Spinal cord (tissue), 9 donors: ENCODE measurements at regions not wholly inside any gene's neighbourhood (a gene's known extent, or its start where the extent isn't known, plus 50 kb on each side); places are given as distances from the start of the nearest gene placed in this dataset.

Source experiments
- DNase-seq, 6 donors: peaks; one replicate each; pipeline versions ENCODE4 v3.0.0 to v3.0.0-alpha.2; 2013 to 2015; ENCODE audit warnings: low spot score in 6 of 6, low read depth in 4 of 6
- H3K27ac ChIP-seq: one replicate; pipeline ENCODE4 v1.5.1; 2013; ENCODE audit warnings: low read depth, low read length, control low read depth
- H3K27me3 ChIP-seq: one replicate; pipeline ENCODE4 v1.6.1; 2013; ENCODE audit warnings: low read length; ENCODE audit not compliant: control insufficient read depth, insufficient read depth
- H3K36me3 ChIP-seq: one replicate; pipeline ENCODE4 v1.6.1; 2013; ENCODE audit warnings: low read length; ENCODE audit not compliant: control insufficient read depth, insufficient read depth
- H3K4me1 ChIP-seq: one replicate; pipeline ENCODE4 v1.6.1; 2013; ENCODE audit warnings: low read length; ENCODE audit not compliant: control insufficient read depth, insufficient read depth
- H3K4me3 ChIP-seq: one replicate; pipeline ENCODE4 v1.5.1; 2013; ENCODE audit warnings: low read depth, low read length, control low read depth
- H3K9me3 ChIP-seq: one replicate; pipeline ENCODE4 v1.6.1; 2013; ENCODE audit warnings: low read length; ENCODE audit not compliant: control insufficient read depth, insufficient read depth
- WGBS: methylation state at CpG from one replicate; pipeline ENCODE4 v1.1.5; 2013; ENCODE audit warnings: missing lambda C conversion rate; ENCODE audit not compliant: insufficient coverage; 5-methylcytosine and 5-hydroxymethylcytosine counted together
- donor health status: healthy.

- Histone ChIP-seq H3K27ac (no peak overlapping the region), H3K27me3 (no peaks in the 10 kb centered on the region), H3K9me3 (no peaks in the 10 kb centered on the region), H3K4me3 (no peak overlapping the region), H3K4me1 (no peaks in the 10 kb centered on the region), H3K36me3 (no peaks in the 10 kb centered on the region)
- peak; percentile 4 to 84 (median 33) for DNase-seq
- 52% methylated on average over 5 of the region's 8 CpGs for WGBS
Measured at GRCh38 chrX:102067966-102068723, 57.3 kb upstream of the TCEAL2 start.

GRCh38 chrX:102063445-102064074 lies 61.9 kb upstream of the TCEAL2 start:
- no peak overlapping the region for H3K4me3 ChIP-seq
- no CpG with 5 or more reads among the region's 2 CpGs for WGBS
- no peaks in the 10 kb centered on the region for H3K27me3 ChIP-seq
- no peak for DNase-seq
- no peaks in the 10 kb centered on the region for H3K9me3 ChIP-seq
- no peaks in the 10 kb centered on the region for H3K4me1 ChIP-seq
- no peak overlapping the region for H3K27ac ChIP-seq
- no peaks in the 10 kb centered on the region for H3K36me3 ChIP-seq

GRCh38 chrX:102044496-102044895 lies 81.0 kb upstream of the TCEAL2 start:
- H3K4me1 ChIP-seq, result no peaks in the 10 kb centered on the region
- no peak overlapping the region for H3K4me3 ChIP-seq
- no peak for DNase-seq
- H3K27me3 ChIP-seq, result no peaks in the 10 kb centered on the region
- H3K9me3 ChIP-seq, result peaks cover 2% of the 10 kb centered on the region
- WGBS, result 100% methylated on average over 1 of the region's 2 CpGs
- no peaks in the 10 kb centered on the region for H3K36me3 ChIP-seq
- H3K27ac ChIP-seq, result no peak overlapping the region

- H3K9me3 ChIP-seq, result peaks cover 2% of the 10 kb centered on the region
- no peak overlapping the region for H3K27ac ChIP-seq
- H3K4me3 ChIP-seq, result no peak overlapping the region
- WGBS, result 66% methylated on average over 2 of the region's 3 CpGs
- H3K27me3 ChIP-seq, result no peaks in the 10 kb centered on the region
- H3K36me3 ChIP-seq, result no peaks in the 10 kb centered on the region
- H3K4me1 ChIP-seq, result no peaks in the 10 kb centered on the region
- no peak for DNase-seq
Measured at GRCh38 chrX:102043380-102043779, 82.1 kb upstream of the TCEAL2 start.

GRCh38 chrX:102042372-102043325 lies 82.8 kb upstream of the TCEAL2 start:
- no peak overlapping the region for H3K27ac ChIP-seq
- H3K4me3 ChIP-seq, result no peak overlapping the region
- DNase-seq, result no peak
- 82% methylated on average over 6 of the region's 7 CpGs for WGBS
- no peaks in the 10 kb centered on the region for H3K36me3 ChIP-seq
- H3K4me1 ChIP-seq, result no peaks in the 10 kb centered on the region
- no peaks in the 10 kb centered on the region for H3K27me3 ChIP-seq
- peaks cover 2% of the 10 kb centered on the region for H3K9me3 ChIP-seq

- DNase-seq, result no peak
- Histone ChIP-seq H3K27me3 (no peaks in the 10 kb centered on the region), H3K27ac (no peak overlapping the region), H3K4me3 (no peak overlapping the region), H3K36me3 (no peaks in the 10 kb centered on the region), H3K4me1 (no peaks in the 10 kb centered on the region), H3K9me3 (peaks cover 3% of the 10 kb centered on the region)
- WGBS, result 68% methylated on average over 2 of the region's 2 CpGs
Measured at GRCh38 chrX:102029026-102029425, 96.5 kb upstream of the TCEAL2 start.

- 63% methylated on average over 4 of the region's 4 CpGs for WGBS
- Histone ChIP-seq H3K27ac (no peak overlapping the region), H3K9me3 (peaks cover 4% of the 10 kb centered on the region), H3K27me3 (no peaks in the 10 kb centered on the region), H3K36me3 (no peaks in the 10 kb centered on the region), H3K4me3 (no peak overlapping the region), H3K4me1 (no peaks in the 10 kb centered on the region)
- no peak for DNase-seq
Measured at GRCh38 chrX:102018208-102018607, 86.4 kb upstream of the ZMAT1 start.

- Histone ChIP-seq H3K36me3 (no peaks in the 10 kb centered on the region), H3K27ac (no peak overlapping the region), H3K9me3 (no peaks in the 10 kb centered on the region), H3K27me3 (no peaks in the 10 kb centered on the region), H3K4me1 (no peaks in the 10 kb centered on the region), H3K4me3 (no peak overlapping the region)
- DNase-seq, result no peak
Measured at GRCh38 chrX:102008901-102009300, 77.1 kb upstream of the ZMAT1 start.

- no peak overlapping the region for H3K27ac ChIP-seq
- no peaks in the 10 kb centered on the region for H3K36me3 ChIP-seq
- no peak overlapping the region for H3K4me3 ChIP-seq
- H3K4me1 ChIP-seq, result no peaks in the 10 kb centered on the region
- WGBS, result 54% methylated on average over 7 of the region's 7 CpGs
- H3K27me3 ChIP-seq, result no peaks in the 10 kb centered on the region
- no peaks in the 10 kb centered on the region for H3K9me3 ChIP-seq
- DNase-seq, result peak in 3 of 6 donors; percentile 1 to 54 (median 34)
Measured at GRCh38 chrX:101999644-102000539, 68.1 kb upstream of the ZMAT1 start.
